A549 (cell line): ENCODE measurements at regions not wholly inside any gene's neighbourhood (a gene's known extent, or its start where the extent isn't known, plus 50 kb on each side); places are given as distances from the start of the nearest gene placed in this dataset.

ENCODE experiments used
- ATAC-seq, 2 experiments: fragments of 200-7000 bp in 1 of 2; fragments of >200 bp in 1 of 2; cut with Nextera tagmentation in 1 of 2; cut with Tn5 transposase in 1 of 2; 3 replicates each; pipeline versions ENCODE4 v1.8.0 to v1.9.1; 2018 to 2020; ENCODE audit warnings: mild to moderate bottlenecking in 1 of 2, moderate library complexity in 1 of 2
- CTCF ChIA-PET: fragments of 300-600 bp; sonication (Branson Sonifier 250); formaldehyde crosslinking; extraction: SDS; loops from one replicate; lab custom pipeline; 2021; ENCODE audit warnings: antibody characterized with exemption, inconsistent platforms; lab: Yijun Ruan, JAX
- POLR2A ChIA-PET: fragments of 350-600 bp; formaldehyde crosslinking; extraction: SDS; loops from one replicate; lab custom pipeline; 2021; ENCODE audit warnings: antibody characterized with exemption, inconsistent platforms; lab: Yijun Ruan, JAX
- DNase-seq, 2 experiments: peaks; one replicate each; pipeline versions ENCODE4 v3.0.0 to v3.0.0-alpha.2; 2011 to 2016; ENCODE audit warnings: low read depth in 1 of 2, low spot score in 1 of 2
- FAIRE-seq: peaks from 2 replicates; lab custom pipeline; 2011; peaks lifted over from hg19 to GRCh38; lab: Jason Lieb, UNC
- H3K27ac ChIP-seq, 2 experiments: fragments of >200 bp; sonication (Bioruptor Twin); formaldehyde crosslinking; 3 replicates each; pipeline ENCODE4 v1.5.1; 2016 to 2017
- H3K4me1 ChIP-seq: fragments of >200 bp; sonication (Bioruptor Twin); formaldehyde crosslinking; 3 replicates; pipeline ENCODE4 v1.6.1; 2016
- H3K4me2 ChIP-seq: fragments of >200 bp; sonication (Bioruptor Twin); formaldehyde crosslinking; 3 replicates; pipeline ENCODE4 v1.6.1; 2016
- H3K4me3 ChIP-seq: fragments of >200 bp; sonication (Bioruptor Twin); formaldehyde crosslinking; 3 replicates; pipeline ENCODE4 v1.5.1; 2016
- H3K9me3 ChIP-seq: fragments of >200 bp; sonication (Bioruptor Twin); formaldehyde crosslinking; 3 replicates; pipeline ENCODE4 v1.6.1; 2016
- CHD4 ChIP-seq: fragments of 200-600 bp; sonication (generic); IDR thresholded peaks from 2 replicates; pipeline ENCODE4 v1.6.1; 2016; ENCODE audit warnings: antibody characterized with exemption, mild to moderate bottlenecking, borderline replicate concordance
- E2F6 ChIP-seq: IDR thresholded peaks from 2 replicates; pipeline ENCODE4 v1.6.1; 2012; ENCODE audit warnings: low read depth, borderline replicate concordance
- EHF ChIP-seq: fragments of 250-450 bp; sonication (Bioruptor Pico); IDR thresholded peaks from 2 replicates; pipeline ENCODE4 v1.5.0; 2020; ENCODE audit warnings: mild to moderate bottlenecking
- ESRRA ChIP-seq: fragments of 150-350 bp; IDR thresholded peaks from 2 replicates; pipeline ENCODE4 v1.6.1; 2014; ENCODE audit warnings: mild to moderate bottlenecking, low read length, borderline replicate concordance
- FOSL2 ChIP-seq, 2 experiments: fragments of 450-650 bp in 1 of 2; fragments of >200 bp in 1 of 2; sonication (Bioruptor Twin) in 1 of 2; formaldehyde crosslinking; IDR thresholded peaks; 2 replicates each; pipeline versions ENCODE4 v1.5.0 to v1.6.1; 2016 to 2020; ENCODE audit warnings: mild to moderate bottlenecking in 1 of 2, moderate library complexity in 1 of 2
- GATA3 ChIP-seq: IDR thresholded peaks from 2 replicates; pipeline ENCODE4 v1.6.1; 2012; ENCODE audit warnings: borderline replicate concordance
- HES2 ChIP-seq: fragments of >200 bp; sonication (Bioruptor Twin); formaldehyde crosslinking; IDR thresholded peaks from 2 replicates; pipeline ENCODE4 v1.6.1; 2016
- HMGXB4 ChIP-seq: fragments of 250-450 bp; sonication (Bioruptor Pico); IDR thresholded peaks from 2 replicates; pipeline ENCODE4 v1.5.0; 2021; ENCODE audit warnings: mild to moderate bottlenecking, moderate library complexity, borderline replicate concordance
- JUN ChIP-seq, 2 experiments: fragments of >200 bp; sonication (Bioruptor Twin); formaldehyde crosslinking; IDR thresholded peaks; 2 replicates in 1 of 2; 3 replicates in 1 of 2; pipeline ENCODE4 v1.6.1; 2016 to 2017
- JUNB ChIP-seq: fragments of >200 bp; sonication (Bioruptor Twin); formaldehyde crosslinking; IDR thresholded peaks from 2 replicates; pipeline ENCODE4 v1.6.1; 2016
- MAFK ChIP-seq: fragments of 450-650 bp; IDR thresholded peaks from 2 replicates; pipeline ENCODE4 v1.6.1; 2014; ENCODE audit not compliant: partially characterized antibody
- NPAS2 ChIP-seq: fragments of 250-450 bp; sonication (Bioruptor Pico); IDR thresholded peaks from 2 replicates; pipeline ENCODE4 v1.8.0; 2022; ENCODE audit warnings: mild to moderate bottlenecking, moderate library complexity, borderline replicate concordance
- PBX3 ChIP-seq: IDR thresholded peaks from 2 replicates; pipeline ENCODE4 v1.6.1; 2012
- PHF8 ChIP-seq: fragments of 200-600 bp; sonication (generic); IDR thresholded peaks from 2 replicates; pipeline ENCODE4 v1.6.1; 2016; ENCODE audit warnings: low read depth, mild to moderate bottlenecking, antibody characterized with exemption, moderate library complexity, borderline replicate concordance
- POLR2A ChIP-seq: IDR thresholded peaks from 2 replicates; pipeline ENCODE4 v1.6.1; 2012; ENCODE audit warnings: mild to moderate bottlenecking, low read length
- POLR2AphosphoS2 ChIP-seq: conservative IDR thresholded peaks from 2 replicates; pipeline ENCODE4 v1.6.1; 2012; ENCODE audit warnings: low read length, improper control_type of control experiment, inconsistent platforms
- RARB ChIP-seq: fragments of 250-450 bp; sonication (Bioruptor Pico); IDR thresholded peaks from 2 replicates; pipeline ENCODE4 v1.8.0; 2021; ENCODE audit warnings: mild to moderate bottlenecking, moderate library complexity
- RNF2 ChIP-seq: fragments of 200-600 bp; sonication (generic); IDR thresholded peaks from 2 replicates; pipeline ENCODE4 v1.6.1; 2016; ENCODE audit warnings: low read depth, mild to moderate bottlenecking, antibody characterized with exemption, moderate library complexity, borderline replicate concordance
- SREBF2 ChIP-seq: fragments of 450-650 bp; IDR thresholded peaks from 2 replicates; pipeline ENCODE4 v1.6.1; 2014; ENCODE audit warnings: mild to moderate bottlenecking, moderate library complexity
- USF2 ChIP-seq: fragments of 450-650 bp; IDR thresholded peaks from 2 replicates; pipeline ENCODE4 v1.6.1; 2014; ENCODE audit warnings: antibody characterized with exemption
- ZSCAN20 ChIP-seq: fragments of 250-450 bp; sonication (Bioruptor Pico); IDR thresholded peaks from 2 replicates; pipeline ENCODE4 v1.8.0; 2022; ENCODE audit warnings: mild to moderate bottlenecking, moderate library complexity
- WGBS: methylation state at CpG from one replicate; pipeline ENCODE4 v1.1.6; 2017; ENCODE audit errors: missing lambda C conversion rate; 5-methylcytosine and 5-hydroxymethylcytosine counted together

- Histone ChIP-seq H3K9me3 (no peaks in the 10 kb centered on the region), H3K4me3 (no peak overlapping the region), H3K4me2 (no peak overlapping the region), H3K4me1 (no peaks in the 10 kb centered on the region), H3K27ac (no peak overlapping the region)
- POLR2A ChIA-PET = no interaction called here
- WGBS = 44% methylated on average over 31 of the region's 31 CpGs
- no peak for ATAC-seq
- DNase-seq = no peak
- no peak for FAIRE-seq
- TF ChIP-seq ESRRA (no peak), USF2 (no peak), POLR2A (no peak), MAFK (no peak), FOSL2 (IDR thresholded peaks at IDR 0.05) (no peak), FOSL2 (CRISPR knock-in tag; IDR thresholded peaks at IDR 0.05) (no peak), CHD4 (no peak)
- CTCF ChIA-PET = no interaction called here
These were observed 427.8 kb upstream of the MCTP2 start for GRCh38 chr15:93803421-93804152.

GRCh38 chr15:93801206-93801605 lies 430.2 kb upstream of the MCTP2 start:
- H3K27ac ChIP-seq = no peak overlapping the region
- FAIRE-seq (no peak), ATAC-seq (no peak), DNase-seq (no peak)
- H3K9me3 ChIP-seq = no peaks in the 10 kb centered on the region
- TF ChIP-seq GATA3 (no peak), HMGXB4 (CRISPR knock-in tag) (no peak), EHF (CRISPR knock-in tag) (no peak), ZSCAN20 (CRISPR knock-in tag) (no peak), PBX3 (no peak), PHF8 (no peak), NPAS2 (no peak), E2F6 (no peak), JUN (IDR thresholded peaks at IDR 0.05) (no peak), POLR2AphosphoS2 (no peak), SREBF2 (no peak), RARB (CRISPR knock-in tag) (no peak), HES2 (no peak)
- no peak overlapping the region for H3K4me2 ChIP-seq
- CTCF ChIA-PET = interaction anchor here (0.7 kb wide), 1 partner anchor 12 kb away, joined by 3 read pairs; no protein-coding TSS in a partner anchor
- POLR2A ChIA-PET = no interaction called here
- H3K4me3 ChIP-seq = no peak overlapping the region
- no peaks in the 10 kb centered on the region for H3K4me1 ChIP-seq

GRCh38 chr15:93800805-93801204 lies 430.6 kb upstream of the MCTP2 start:
- H3K4me3 ChIP-seq = no peak overlapping the region
- TF ChIP-seq RNF2 (no peak), JUNB (no peak)
- TF ChIP-seq, all 56 proteins: peak for 0
- ChIA-PET CTCF (no interaction called here), POLR2A (no interaction called here)
- no peak for DNase-seq
- no peaks in the 10 kb centered on the region for H3K9me3 ChIP-seq
- no peak overlapping the region for H3K4me2 ChIP-seq
- 6% methylated on average over 2 of the region's 2 CpGs for WGBS
- no peak for FAIRE-seq
- no peak overlapping the region for H3K27ac ChIP-seq
- no peaks in the 10 kb centered on the region for H3K4me1 ChIP-seq
- ATAC-seq = no peak
